ENCODE measurements at regions not wholly inside any gene's neighbourhood (a gene's known extent, or its start where the extent isn't known, plus 50 kb on each side); places are given as distances from the start of the nearest gene placed in this dataset.

GRCh38 chr9:18036422-18037187, 437.3 kb upstream of the ADAMTSL1 start:
- no peak for TF ChIP-seq CTCF (conservative IDR thresholded peaks at IDR 0.05 in 1 of 2, IDR thresholded peaks at IDR 0.05 in 1 of 2; ENCODE audit: low read depth in 1 of 2, low read length in 2 of 2)
- TF ChIP-seq EZH2 (IDR thresholded peaks at IDR 0.05; ENCODE audit: low read length, missing control alignments): no peak
